ENCODE measurements at regions not wholly inside any gene's neighbourhood (a gene's known extent, or its start where the extent isn't known, plus 50 kb on each side); places are given as distances from the start of the nearest gene placed in this dataset.
"Not testable (repeated sequence)": the region's sequence is repeated elsewhere in the genome, so short reads cannot be mapped to it uniquely, and the experiment has no call there.

DNA sequence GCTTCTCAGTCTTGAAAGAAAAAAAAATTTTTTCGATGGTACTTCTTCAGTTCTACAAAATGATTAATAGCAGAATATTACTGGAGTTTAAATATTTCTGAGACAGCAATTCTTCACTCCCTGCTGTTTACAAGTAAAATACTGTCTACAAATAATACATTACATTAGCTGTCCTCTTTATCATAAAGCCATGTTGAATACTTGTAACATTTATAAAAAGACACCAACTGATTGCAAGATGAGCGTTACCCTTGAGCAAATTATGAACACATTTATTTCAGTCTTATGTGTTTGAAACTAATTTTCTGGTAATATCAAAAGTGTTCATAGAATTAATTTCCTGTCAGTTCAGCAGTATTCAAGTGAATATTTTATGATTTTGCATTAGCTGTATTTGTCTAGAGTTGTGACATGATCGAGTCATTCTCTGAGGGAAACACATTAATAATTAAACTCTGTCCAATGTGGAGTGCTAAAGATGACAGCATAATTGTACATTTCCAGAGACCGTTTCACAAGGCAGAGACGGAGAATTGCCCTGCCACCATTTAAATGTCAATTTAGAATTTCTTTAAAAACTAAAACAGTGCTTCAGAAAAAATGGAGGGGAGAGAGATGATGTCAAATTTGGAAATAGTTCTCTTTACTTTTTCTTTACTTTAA is 1359.0 kb upstream of the ADGRL4 start:
- no peak for TF ChIP-seq ZNF274 (IDR thresholded peaks at IDR 0.05; ENCODE audit: low read depth, low read length)
- H3K4me3 ChIP-seq (ENCODE audit: low read length) = no peak overlapping the region

DNA sequence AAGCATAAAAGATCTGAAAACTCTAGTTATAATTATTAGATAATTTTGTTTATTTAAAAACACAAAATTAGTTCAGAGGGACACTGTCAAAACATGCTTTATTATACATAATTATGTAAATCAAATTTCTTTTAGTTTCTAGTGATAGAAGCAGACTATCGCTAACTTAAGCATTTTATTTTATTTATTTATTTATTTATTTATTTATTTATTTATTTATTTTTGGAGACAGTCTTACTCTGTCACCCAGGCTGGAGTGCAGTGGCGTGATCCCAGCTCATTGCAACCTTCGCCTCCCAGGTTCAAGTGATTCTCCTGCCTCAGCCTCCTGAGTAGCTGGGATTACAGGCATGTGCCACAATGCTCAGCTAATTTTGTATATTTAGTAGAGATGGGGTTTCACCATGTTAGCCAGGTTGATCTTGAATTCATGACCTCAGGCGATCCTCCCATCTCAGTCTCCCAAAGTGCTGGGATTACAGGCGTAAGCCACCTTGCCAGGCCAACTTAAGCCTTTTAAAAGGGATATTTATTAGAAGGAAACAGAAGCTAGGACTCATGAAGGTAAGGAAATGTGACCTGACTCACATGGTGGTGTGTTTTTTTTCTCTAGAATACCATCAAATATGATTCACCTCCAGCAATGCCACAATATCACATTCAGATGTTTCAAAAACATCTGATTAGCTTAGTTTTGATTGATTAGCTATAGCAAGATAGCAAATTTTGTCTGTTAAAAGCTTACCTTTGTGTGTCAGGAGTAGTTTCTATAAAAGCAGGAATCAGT is 1357.4 kb upstream of the ADGRL4 start:
- H3K4me3 ChIP-seq (ENCODE audit: low read length) = no peak overlapping the region
- no peak for TF ChIP-seq ZNF274 (IDR thresholded peaks at IDR 0.05; ENCODE audit: low read depth, low read length)

DNA sequence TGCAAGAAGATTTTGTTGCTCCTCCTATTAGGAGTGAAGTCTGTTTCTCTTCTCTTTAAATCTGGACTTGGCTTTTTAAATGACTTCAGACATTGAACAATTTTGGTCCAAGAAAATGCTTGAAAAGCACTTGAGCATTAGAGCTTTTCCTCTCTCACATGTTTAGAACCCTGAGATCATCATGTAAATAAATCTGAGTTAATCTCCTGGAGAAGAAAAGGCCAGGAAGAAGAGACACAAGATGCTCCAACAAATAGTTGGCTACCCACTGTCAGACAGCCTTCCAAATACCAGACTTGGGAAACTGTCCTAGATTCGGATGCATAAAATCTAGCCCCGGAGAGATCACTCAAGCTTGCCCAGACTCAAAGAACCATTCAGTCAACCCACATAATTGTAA is 1353.1 kb upstream of the ADGRL4 start:
- no peak overlapping the region for H3K4me3 ChIP-seq (ENCODE audit: low read length)
- TF ChIP-seq ZNF274 (IDR thresholded peaks at IDR 0.05; ENCODE audit: low read depth, low read length) = no peak

DNA sequence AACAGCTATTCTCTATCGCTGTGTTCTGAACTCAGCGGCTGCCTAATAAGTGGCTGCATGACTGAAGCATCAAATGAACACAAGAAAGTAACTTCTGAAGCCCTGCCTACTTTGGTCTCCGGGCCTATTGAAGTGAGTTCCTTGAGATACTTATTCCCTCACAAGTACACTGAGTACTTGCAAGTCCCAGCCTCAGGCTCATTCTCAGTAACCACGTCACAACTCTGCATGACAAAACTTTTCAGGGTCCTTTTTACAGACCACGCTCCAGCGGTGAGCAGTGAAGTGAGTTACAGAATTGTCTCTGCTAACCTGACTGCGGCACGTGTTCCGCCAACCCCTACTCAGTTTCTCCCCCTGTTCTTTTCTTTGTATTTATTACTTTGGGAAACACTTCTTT is 1342.7 kb upstream of the ADGRL4 start:
- no peak for TF ChIP-seq ZNF274 (IDR thresholded peaks at IDR 0.05; ENCODE audit: low read depth, low read length)
- H3K4me3 ChIP-seq (ENCODE audit: low read length) = no peak overlapping the region

DNA sequence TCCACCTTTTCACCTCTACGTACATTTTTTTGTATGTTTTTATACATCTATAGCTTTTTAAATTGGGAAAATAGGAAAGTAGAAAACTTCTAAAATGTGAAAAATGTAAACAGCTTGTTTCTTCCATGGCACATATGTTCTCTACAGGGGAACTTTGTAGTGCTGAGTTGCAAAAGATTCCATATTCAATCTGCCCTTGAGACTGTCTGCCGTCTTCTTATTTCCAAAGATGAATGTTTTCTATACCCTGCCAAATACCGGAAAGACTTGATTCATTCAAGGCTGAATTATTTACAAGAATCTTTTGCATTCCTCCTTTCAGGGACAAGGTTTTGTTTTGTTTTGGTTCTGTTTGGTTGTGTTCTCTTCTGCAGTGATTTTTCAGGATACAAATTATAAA is 1334.5 kb upstream of the ADGRL4 start:
- no peak overlapping the region for H3K4me3 ChIP-seq (ENCODE audit: low read length)
- no peak for TF ChIP-seq ZNF274 (IDR thresholded peaks at IDR 0.05; ENCODE audit: low read depth, low read length)

DNA sequence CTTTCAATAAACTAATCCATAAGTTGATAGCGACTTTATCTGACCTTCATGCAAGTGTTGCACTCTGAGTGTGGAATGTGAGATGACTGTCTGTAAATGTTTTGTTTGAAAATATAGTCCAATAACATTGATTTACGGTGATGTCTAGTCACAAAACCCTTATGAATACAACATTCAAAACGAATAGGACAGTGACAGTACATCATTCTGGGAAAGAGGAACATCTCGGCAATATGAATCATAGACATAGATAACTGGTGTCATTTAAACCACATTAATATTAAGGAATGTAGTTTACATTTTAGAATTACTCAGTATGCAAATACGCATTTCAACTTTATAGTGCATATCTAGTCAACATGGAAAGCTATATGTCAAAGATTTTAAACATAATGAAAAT is 1311.6 kb upstream of the ADGRL4 start:
- no peak for TF ChIP-seq ZNF274 (IDR thresholded peaks at IDR 0.05; ENCODE audit: low read depth, low read length)
- no peak overlapping the region for H3K4me3 ChIP-seq (ENCODE audit: low read length)

DNA sequence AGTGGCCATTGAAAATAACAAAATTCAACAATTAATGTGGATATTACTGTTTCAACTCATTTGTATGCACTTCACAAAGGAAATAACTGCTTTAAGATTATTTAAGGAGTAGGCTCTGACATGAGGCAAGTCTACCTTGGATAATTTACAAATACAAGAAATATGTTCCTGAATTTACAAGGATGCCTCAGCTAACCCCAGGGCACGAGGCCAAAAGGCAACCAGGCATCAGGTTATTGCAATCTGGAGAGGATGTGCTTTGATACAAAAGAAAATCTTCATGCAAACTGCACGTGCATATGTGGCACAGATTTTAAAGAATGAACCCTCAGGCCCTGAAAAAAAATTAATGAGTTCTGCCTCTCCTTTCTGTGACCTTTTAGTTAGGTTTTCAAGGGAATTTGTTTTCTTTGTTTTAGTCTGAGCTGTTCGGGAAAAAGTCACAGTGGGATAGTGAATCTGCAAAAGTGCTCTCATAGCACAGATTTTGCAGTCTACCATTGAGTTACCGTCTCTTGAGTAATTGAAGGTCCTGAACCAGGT is 1304.2 kb upstream of the ADGRL4 start:
- TF ChIP-seq ZNF274 (IDR thresholded peaks at IDR 0.05; ENCODE audit: low read depth, low read length) = no peak
- no peak overlapping the region for H3K4me3 ChIP-seq (ENCODE audit: low read length)

DNA sequence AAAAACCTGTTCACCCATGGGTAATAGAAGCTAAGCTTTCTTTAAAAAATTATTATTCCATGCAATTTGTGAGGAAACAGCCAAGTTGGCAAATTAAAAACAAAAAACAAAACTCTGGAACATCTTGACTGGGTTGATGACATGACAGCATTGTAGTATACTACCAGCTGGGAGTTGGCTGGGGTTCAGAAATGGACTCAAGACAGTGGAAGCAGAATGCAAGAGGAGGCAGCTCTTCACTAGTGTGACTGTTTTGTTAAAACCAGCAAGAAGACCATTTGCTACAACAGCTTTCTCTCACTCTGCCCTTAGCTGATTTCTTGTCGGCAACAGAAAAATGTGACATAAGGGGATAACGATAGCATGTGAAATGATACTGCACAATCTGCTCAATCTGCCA is 1298.9 kb upstream of the ADGRL4 start:
- H3K4me3 ChIP-seq (ENCODE audit: low read length) = no peak overlapping the region
- no peak for TF ChIP-seq ZNF274 (IDR thresholded peaks at IDR 0.05; ENCODE audit: low read depth, low read length)

DNA sequence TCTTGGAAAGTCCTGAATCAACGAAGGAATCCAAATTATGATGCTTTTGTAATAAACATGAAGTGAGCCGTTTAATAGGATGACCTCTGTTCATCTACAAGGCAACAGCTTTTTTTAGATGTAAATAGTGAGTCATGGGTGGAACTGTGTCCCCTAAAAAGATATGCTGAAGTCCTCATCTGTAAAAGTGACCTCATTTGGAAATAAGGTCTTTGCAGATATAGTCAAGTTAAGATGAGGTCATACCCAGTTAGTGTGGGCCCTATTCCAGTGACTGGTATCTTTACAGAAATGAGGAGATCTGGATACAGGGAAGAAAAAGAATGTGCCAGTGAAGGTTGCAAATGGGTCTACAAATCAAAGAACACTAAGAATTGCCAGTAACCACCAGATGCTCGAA is 1287.3 kb upstream of the ADGRL4 start:
- TF ChIP-seq ZNF274 (IDR thresholded peaks at IDR 0.05; ENCODE audit: low read depth, low read length) = no peak

DNA sequence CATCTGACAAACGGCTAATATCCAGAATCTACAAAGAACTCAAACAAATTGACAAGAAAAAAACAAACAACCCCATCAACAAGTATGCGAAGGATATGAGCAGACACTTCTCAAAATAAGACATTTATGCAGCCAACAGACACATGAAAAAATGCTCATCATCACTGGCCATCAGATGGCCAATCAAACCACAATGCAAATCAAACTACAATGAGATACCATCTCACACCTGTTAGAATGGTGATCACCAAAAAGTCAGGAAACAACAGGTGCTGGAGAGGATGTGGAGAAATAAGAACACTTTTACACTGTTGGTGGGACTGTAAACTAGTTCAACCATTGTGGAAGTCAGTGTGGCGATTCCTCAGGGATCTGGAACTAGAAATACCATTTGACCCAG is 1282.2 kb upstream of the ADGRL4 start:
- H3K4me3 ChIP-seq (ENCODE audit: low read length) = not testable (repeated sequence)

More for the DNA sequence above, 1287.3 kb upstream of the ADGRL4 start:
- no peak overlapping the region for H3K4me3 ChIP-seq (ENCODE audit: low read length)

DNA sequence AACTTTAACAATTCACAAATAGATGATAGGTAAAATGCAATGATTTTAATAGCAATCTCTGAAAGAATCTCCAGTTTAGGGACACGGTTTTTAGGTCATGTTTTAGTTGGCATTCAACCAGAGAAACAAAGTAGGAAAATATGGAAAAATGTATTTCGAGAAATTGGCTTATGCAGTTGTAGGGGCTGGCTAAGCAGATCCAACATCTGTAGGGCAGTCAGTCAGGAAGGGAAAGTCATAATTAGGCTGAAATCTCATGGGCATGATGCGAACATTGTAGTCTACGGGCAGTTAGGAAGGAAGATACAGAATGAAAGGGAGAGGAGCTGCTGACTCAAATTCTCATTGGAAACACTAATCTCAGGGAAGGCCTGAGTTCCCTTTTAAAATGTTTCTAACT is 1276.0 kb upstream of the ADGRL4 start:
- TF ChIP-seq ZNF274 (IDR thresholded peaks at IDR 0.05; ENCODE audit: low read depth, low read length) = no peak
- no peak overlapping the region for H3K4me3 ChIP-seq (ENCODE audit: low read length)

DNA sequence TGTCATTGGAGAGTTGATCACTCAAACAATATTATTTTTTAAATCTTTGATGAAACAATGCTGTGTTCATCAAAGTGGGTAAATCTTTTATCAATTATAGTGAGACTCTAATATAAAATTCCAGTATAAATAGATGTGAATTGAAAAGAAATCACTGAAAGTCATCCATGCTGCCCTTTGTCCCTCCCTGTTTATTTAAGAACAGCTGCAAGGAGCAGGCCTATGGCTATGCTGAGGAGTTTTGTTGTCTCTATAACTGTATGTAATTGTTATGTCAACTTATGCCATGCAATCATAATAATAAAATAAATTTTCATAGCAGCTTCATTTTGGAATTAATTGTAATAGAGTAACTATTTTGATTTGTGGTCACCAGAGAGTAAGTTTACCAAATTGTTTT is 1272.4 kb upstream of the ADGRL4 start:
- no peak for TF ChIP-seq ZNF274 (IDR thresholded peaks at IDR 0.05; ENCODE audit: low read depth, low read length)
- no peak overlapping the region for H3K4me3 ChIP-seq (ENCODE audit: low read length)

DNA sequence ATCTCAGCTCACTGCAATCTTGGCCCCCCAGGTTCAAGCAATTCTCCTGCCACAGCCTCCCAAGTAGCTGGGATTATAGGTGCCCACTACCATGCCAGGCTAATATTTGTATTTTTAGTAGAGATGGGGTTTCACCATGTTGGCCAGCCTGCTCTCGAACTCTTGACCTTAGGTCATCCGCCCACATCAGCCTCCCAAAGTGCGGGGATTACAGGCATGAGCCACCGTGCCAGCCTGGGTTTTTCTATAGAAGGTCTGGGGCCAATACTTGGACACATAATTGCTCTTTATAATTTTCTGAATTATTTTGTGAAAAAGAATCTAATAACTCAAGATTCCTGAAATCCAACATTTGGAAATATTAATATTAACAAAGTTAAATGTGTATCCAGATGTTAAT is 1267.7 kb upstream of the ADGRL4 start:
- no peak overlapping the region for H3K4me3 ChIP-seq (ENCODE audit: low read length)
- TF ChIP-seq ZNF274 (IDR thresholded peaks at IDR 0.05; ENCODE audit: low read depth, low read length) = no peak

DNA sequence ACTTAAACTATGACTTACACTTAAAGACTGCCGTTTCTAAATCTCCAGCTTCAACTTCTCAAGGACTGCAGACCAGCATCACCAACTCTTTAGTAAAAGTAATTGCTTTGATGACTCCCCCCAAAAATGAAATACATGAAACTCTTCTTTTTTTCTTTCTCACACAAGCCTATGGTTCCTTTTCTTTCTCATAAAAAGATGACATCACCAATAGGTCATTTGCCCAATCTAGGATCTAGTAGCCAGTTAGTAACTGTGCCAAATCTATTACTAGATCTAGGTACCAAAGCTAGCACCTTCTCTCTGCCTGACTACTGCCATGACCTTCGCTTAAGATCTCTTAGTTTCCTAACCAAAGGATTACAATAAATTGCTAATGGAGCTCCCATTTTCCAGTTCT is 1266.0 kb upstream of the ADGRL4 start:
- TF ChIP-seq ZNF274 (IDR thresholded peaks at IDR 0.05; ENCODE audit: low read depth, low read length) = no peak
- no peak overlapping the region for H3K4me3 ChIP-seq (ENCODE audit: low read length)

DNA sequence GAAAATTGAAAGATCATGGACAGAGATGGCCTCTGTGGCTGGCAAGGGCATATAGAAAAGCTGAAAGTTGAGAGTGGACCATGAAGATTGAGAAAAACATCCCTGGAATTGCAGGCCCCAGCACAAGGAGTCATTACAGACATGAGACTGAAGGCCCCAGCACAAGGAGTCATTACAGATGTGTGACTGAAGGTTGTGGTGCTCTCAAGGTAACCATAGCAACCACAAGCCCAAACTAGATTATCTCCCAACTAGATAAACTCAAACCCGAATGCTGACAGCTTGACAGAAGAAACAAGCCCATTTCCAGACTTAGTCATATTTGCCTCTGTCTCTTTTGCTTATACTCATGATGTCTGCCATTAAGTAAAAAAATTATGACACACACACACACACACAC is 1252.1 kb upstream of the ADGRL4 start:
- H3K4me3 ChIP-seq (ENCODE audit: low read length) = no peak overlapping the region
- TF ChIP-seq ZNF274 (IDR thresholded peaks at IDR 0.05; ENCODE audit: low read depth, low read length) = no peak
